MCF 10A (cell line): ENCODE measurements at regions not wholly inside any gene's neighbourhood (a gene's known extent, or its start where the extent isn't known, plus 50 kb on each side); places are given as distances from the start of the nearest gene placed in this dataset.
"Not testable (repeated sequence)": the region's sequence is repeated elsewhere in the genome, so short reads cannot be mapped to it uniquely, and the experiment has no call there.

Experiments
- BruUV-seq: library from RNA; stranded (reverse); fragments of 400-500 nt; replicated peaks from 2 replicates; lab custom pipeline; 2021; lab: Mats Ljungman, UMichigan
- CTCF ChIA-PET: fragments of 300-600 bp; sonication (Branson Sonifier 250); formaldehyde crosslinking; extraction: SDS; loops from one replicate; lab custom pipeline; 2021; ENCODE audit warnings: antibody characterized with exemption, inconsistent platforms; lab: Yijun Ruan, JAX
- POLR2A ChIA-PET: fragments of 300-600, 350-650 bp; sonication (Branson Sonifier 250); formaldehyde crosslinking; extraction: SDS; loops from one replicate; lab custom pipeline; 2020; ENCODE audit warnings: antibody characterized with exemption, inconsistent platforms; lab: Yijun Ruan, JAX
- DNase-seq: peaks from one replicate; pipeline ENCODE4 v3.0.0-alpha.2; 2018; ENCODE audit not compliant: unreplicated experiment
- H3K27ac Mint-ChIP-seq: one replicate; pipeline ENCODE4 v1.8.0; 2022; ENCODE audit warnings: mild to moderate bottlenecking, low read depth, mixed read lengths; ENCODE audit not compliant: unreplicated experiment
- H3K27me3 Mint-ChIP-seq: one replicate; pipeline ENCODE4 v1.8.0; 2022; ENCODE audit warnings: mixed read lengths; ENCODE audit not compliant: insufficient read depth, unreplicated experiment
- H3K36me3 Mint-ChIP-seq: one replicate; pipeline ENCODE4 v1.8.0; 2022; ENCODE audit warnings: mild to moderate bottlenecking, moderate library complexity, mixed read lengths; ENCODE audit not compliant: insufficient read depth, unreplicated experiment
- H3K4me1 Mint-ChIP-seq: one replicate; pipeline ENCODE4 v1.8.0; 2022; ENCODE audit warnings: mixed read lengths; ENCODE audit not compliant: insufficient read depth, unreplicated experiment
- H3K4me3 Mint-ChIP-seq: one replicate; pipeline ENCODE4 v1.8.0; 2022; ENCODE audit warnings: mild to moderate bottlenecking, moderate library complexity, mixed read lengths; ENCODE audit not compliant: unreplicated experiment
- H3K9me3 Mint-ChIP-seq: one replicate; pipeline ENCODE4 v1.8.0; 2022; ENCODE audit warnings: mixed read lengths; ENCODE audit not compliant: unreplicated experiment
- CTCF ChIP-seq: fragments of 200-600 bp; IDR thresholded peaks from one replicate; pipeline ENCODE4 v1.8.0; 2022; ENCODE audit warnings: antibody characterized with exemption, mild to moderate bottlenecking; ENCODE audit not compliant: unreplicated experiment
- intact Hi-C: fragments of 100-400 bp; cut with micrococcal nuclease; formaldehyde crosslinking; loops from 2 replicates; pipeline ENCODE4 v1.14.1; 2022

GRCh38 chr2:84306361-84306760 is 152.7 kb downstream of the SUCLG1 start:
- peaks cover 6% of the 10 kb centered on the region for H3K4me1 Mint-ChIP-seq
- H3K36me3 Mint-ChIP-seq: no peaks in the 10 kb centered on the region
- ChIA-PET CTCF (interaction anchor here (0.7 to 4.0 kb wide), 4 partner anchors 8 to 355 kb away, joined by 3 to 68 read pairs (median 8); no protein-coding TSS in a partner anchor), POLR2A (no interaction called here)
- intact Hi-C loops: no loop called here
- no peaks in the 10 kb centered on the region for H3K9me3 Mint-ChIP-seq
- H3K27ac Mint-ChIP-seq: no peak overlapping the region
- DNase-seq: no peak
- no TSS peak for BruUV-seq
- H3K4me3 Mint-ChIP-seq: no peak overlapping the region
- TF ChIP-seq CTCF: no peak
- H3K27me3 Mint-ChIP-seq: no peaks in the 10 kb centered on the region

- no peaks in the 10 kb centered on the region for H3K36me3 Mint-ChIP-seq
- no TSS peak for BruUV-seq
- H3K27me3 Mint-ChIP-seq: no peaks in the 10 kb centered on the region
- no peaks in the 10 kb centered on the region for H3K9me3 Mint-ChIP-seq
- H3K27ac Mint-ChIP-seq: no peak overlapping the region
- peak; percentile 77 for DNase-seq
- peaks cover 6% of the 10 kb centered on the region for H3K4me1 Mint-ChIP-seq
- no peak overlapping the region for H3K4me3 Mint-ChIP-seq
- ChIA-PET POLR2A (interaction anchor here (0.6 to 0.7 kb wide), 2 partner anchors 118 to 280 kb away, joined by 3 to 4 read pairs; no protein-coding TSS in a partner anchor), CTCF (interaction anchor here (0.6 to 4.0 kb wide), 13 partner anchors 8 to 519 kb away, joined by 3 to 68 read pairs (median 6); no protein-coding TSS in a partner anchor)
- intact Hi-C loops: loop anchor here (1.0 to 5.0 kb wide), 4 partner anchors 225 to 520 kb away; no protein-coding TSS in a partner anchor
- TF ChIP-seq CTCF: peak; percentile 83
Observed at GRCh38 chr2:84302513-84303412, 156.3 kb downstream of the SUCLG1 start.

- Mint-ChIP-seq H3K4me3 (no peak overlapping the region), H3K4me1 (peaks cover 11% of the 10 kb centered on the region), H3K27ac (no peak overlapping the region), H3K9me3 (no peaks in the 10 kb centered on the region), H3K36me3 (no peaks in the 10 kb centered on the region), H3K27me3 (no peaks in the 10 kb centered on the region)
- ChIA-PET POLR2A (no interaction called here), CTCF (interaction anchor here (0.5 to 0.7 kb wide), 2 partner anchors 160 to 1300 kb away, joined by 3 to 4 read pairs; no protein-coding TSS in a partner anchor)
- no peak for TF ChIP-seq CTCF
- DNase-seq: no peak
- intact Hi-C loops: loop anchor here (5.0 kb wide), 1 partner anchor 519 kb away; no protein-coding TSS in a partner anchor
- no TSS peak for BruUV-seq
Observed at GRCh38 chr2:84301717-84302116, 157.4 kb downstream of the SUCLG1 start.

- no peak for DNase-seq
- Mint-ChIP-seq H3K4me1 (peaks cover 13% of the 10 kb centered on the region), H3K36me3 (no peaks in the 10 kb centered on the region), H3K27me3 (no peaks in the 10 kb centered on the region), H3K9me3 (no peaks in the 10 kb centered on the region), H3K4me3 (no peak overlapping the region), H3K27ac (no peak overlapping the region)
- ChIA-PET POLR2A (no interaction called here), CTCF (interaction anchor here (0.6 to 3.2 kb wide), 5 partner anchors 13 to 491 kb away, joined by 3 to 30 read pairs (median 3); no protein-coding TSS in a partner anchor)
- intact Hi-C loops: loop anchor here (5.0 kb wide), 1 partner anchor 518 kb away; no protein-coding TSS in a partner anchor
- BruUV-seq: no TSS peak
- TF ChIP-seq CTCF: no peak
Observed at GRCh38 chr2:84300696-84301029, 158.4 kb downstream of the SUCLG1 start.

- POLR2A ChIA-PET: interaction anchor here (1.3 kb wide), 1 partner anchor 12 kb away, joined by 4 read pairs; no protein-coding TSS in a partner anchor
- intact Hi-C loops: loop anchor here (5.0 kb wide), 1 partner anchor 518 kb away; no protein-coding TSS in a partner anchor
- not testable (repeated sequence) for H3K27me3 Mint-ChIP-seq, DNase-seq, H3K36me3 Mint-ChIP-seq, H3K9me3 Mint-ChIP-seq, H3K27ac Mint-ChIP-seq, BruUV-seq, H3K4me3 Mint-ChIP-seq
- H3K4me1 Mint-ChIP-seq: peaks cover 13% of the 10 kb centered on the region
- CTCF ChIA-PET: interaction anchor here (0.5 to 3.2 kb wide), 10 partner anchors 9 to 640 kb away, joined by 3 to 30 read pairs (median 3); no protein-coding TSS in a partner anchor
Observed at GRCh38 chr2:84300001-84300695, 158.9 kb downstream of the SUCLG1 start.
